ENCODE measurements at regions not wholly inside any gene's neighbourhood (a gene's known extent, or its start where the extent isn't known, plus 50 kb on each side); places are given as distances from the start of the nearest gene placed in this dataset.
"Not testable (repeated sequence)": the region's sequence is repeated elsewhere in the genome, so short reads cannot be mapped to it uniquely, and the experiment has no call there.

- Mint-ChIP-seq H3K9me3 (no peaks in the 10 kb centered on the region), H3K27me3 (no peaks in the 10 kb centered on the region), H3K4me1 (ENCODE audit: low read depth) (no peaks in the 10 kb centered on the region), H3K36me3 (ENCODE audit: low read depth) (no peaks in the 10 kb centered on the region), H3K27ac (no peak overlapping the region), H3K4me3 (no peak overlapping the region)
- CTCF ChIA-PET = no interaction called here
- POLR2A ChIA-PET = no interaction called here
- ATAC-seq (no peak), DNase-seq (no peak)
- intact Hi-C loops (cut with micrococcal nuclease) = no loop called here
- no peak for TF ChIP-seq CTCF (IDR thresholded peaks at IDR 0.05)
These were observed 1530.1 kb downstream of the MAT2B start for GRCh38 chr5:165035520-165035919.

- Mint-ChIP-seq H3K36me3 (ENCODE audit: low read depth) (no peaks in the 10 kb centered on the region), H3K27ac (no peak overlapping the region), H3K4me1 (ENCODE audit: low read depth) (no peaks in the 10 kb centered on the region), H3K27me3 (no peaks in the 10 kb centered on the region), H3K4me3 (no peak overlapping the region), H3K9me3 (peaks cover 3% of the 10 kb centered on the region)
- CTCF ChIA-PET = no interaction called here
- intact Hi-C loops (cut with micrococcal nuclease) = no loop called here
- DNase-seq (no peak), ATAC-seq (no peak)
- POLR2A ChIA-PET = no interaction called here
- TF ChIP-seq CTCF (IDR thresholded peaks at IDR 0.05) = no peak
These were observed 1534.3 kb downstream of the MAT2B start for GRCh38 chr5:165039748-165040147.

- H3K27me3 Mint-ChIP-seq; intact Hi-C loops (cut with micrococcal nuclease); ATAC-seq; H3K27ac Mint-ChIP-seq; CTCF ChIA-PET; DNase-seq; H3K36me3 Mint-ChIP-seq (ENCODE audit: low read depth); H3K4me3 Mint-ChIP-seq; H3K9me3 Mint-ChIP-seq; H3K4me1 Mint-ChIP-seq (ENCODE audit: low read depth); POLR2A ChIA-PET: not testable (repeated sequence)
These were observed 1540.5 kb downstream of the MAT2B start for GRCh38 chr5:165045941-165046340.

- no peak for ATAC-seq
- Mint-ChIP-seq H3K36me3 (ENCODE audit: low read depth) (no peaks in the 10 kb centered on the region), H3K27ac (no peak overlapping the region), H3K4me3 (no peak overlapping the region), H3K27me3 (no peaks in the 10 kb centered on the region), H3K9me3 (no peaks in the 10 kb centered on the region), H3K4me1 (ENCODE audit: low read depth) (no peaks in the 10 kb centered on the region)
- TF ChIP-seq CTCF (IDR thresholded peaks at IDR 0.05) = no peak
- ChIA-PET CTCF (no interaction called here), POLR2A (no interaction called here)
- intact Hi-C loops (cut with micrococcal nuclease) = no loop called here
- no peak for DNase-seq
These were observed 1550.1 kb downstream of the MAT2B start for GRCh38 chr5:165055476-165055875.

- CTCF ChIA-PET = no interaction called here
- POLR2A ChIA-PET = no interaction called here
- ATAC-seq (no peak), DNase-seq (no peak)
- intact Hi-C loops (cut with micrococcal nuclease) = no loop called here
- Mint-ChIP-seq H3K27ac (no peak overlapping the region), H3K27me3 (no peaks in the 10 kb centered on the region), H3K36me3 (ENCODE audit: low read depth) (no peaks in the 10 kb centered on the region), H3K4me3 (no peak overlapping the region), H3K4me1 (ENCODE audit: low read depth) (no peaks in the 10 kb centered on the region), H3K9me3 (no peaks in the 10 kb centered on the region)
- no peak for TF ChIP-seq CTCF (IDR thresholded peaks at IDR 0.05)
These were observed 1551.7 kb downstream of the MAT2B start for GRCh38 chr5:165057145-165057544.

- ChIA-PET CTCF (no interaction called here), POLR2A (no interaction called here)
- Mint-ChIP-seq H3K27ac (no peak overlapping the region), H3K4me3 (no peak overlapping the region), H3K27me3 (no peaks in the 10 kb centered on the region), H3K36me3 (ENCODE audit: low read depth) (no peaks in the 10 kb centered on the region), H3K9me3 (peaks cover 10% of the 10 kb centered on the region), H3K4me1 (ENCODE audit: low read depth) (no peaks in the 10 kb centered on the region)
- DNase-seq (no peak), ATAC-seq (no peak)
- no peak for TF ChIP-seq CTCF (IDR thresholded peaks at IDR 0.05)
- intact Hi-C loops (cut with micrococcal nuclease) = no loop called here
These were observed 1561.4 kb downstream of the MAT2B start for GRCh38 chr5:165066751-165067385.

Data from activated CD8-positive, alpha-beta T cell treated with anti-CD3 and anti-CD28 coated beads for 36 hours (primary cell).